SKM-1 treated with dmso at 0.1 percent for 144 hours (cell line): ENCODE measurements at regions not wholly inside any gene's neighbourhood (a gene's known extent, or its start where the extent isn't known, plus 50 kb on each side); places are given as distances from the start of the nearest gene placed in this dataset.

Experiments
- DNase-seq: peaks from one replicate; lab custom pipeline; 2025; ENCODE audit not compliant: unreplicated experiment; lab: John Stamatoyannopoulos, UW

- no peak for DNase-seq
Measured at GRCh38 chr6:71510856-71511255, 222.2 kb downstream of the OGFRL1 start.

GRCh38 chr6:71512256-71512655, 223.6 kb downstream of the OGFRL1 start:
- DNase-seq: no peak

- no peak for DNase-seq
Measured at GRCh38 chr6:71513036-71513435, 224.4 kb downstream of the OGFRL1 start.

GRCh38 chr6:71523548-71523947, 234.9 kb downstream of the OGFRL1 start:
- DNase-seq: no peak

- no peak for DNase-seq
Measured at GRCh38 chr6:71524201-71524600, 235.6 kb downstream of the OGFRL1 start.

- DNase-seq: peak; percentile 43
Measured at GRCh38 chr6:71527886-71528285, 239.3 kb downstream of the OGFRL1 start.

- DNase-seq: no peak
Measured at GRCh38 chr6:71529026-71529425, 240.4 kb downstream of the OGFRL1 start.

GRCh38 chr6:71529769-71530168, 241.2 kb downstream of the OGFRL1 start:
- no peak for DNase-seq

GRCh38 chr6:71531006-71531405, 242.4 kb downstream of the OGFRL1 start:
- DNase-seq: no peak

GRCh38 chr6:71531841-71532240, 243.2 kb downstream of the OGFRL1 start:
- no peak for DNase-seq

GRCh38 chr6:71533939-71534379, 245.3 kb downstream of the OGFRL1 start:
- no peak for DNase-seq

- DNase-seq: no peak
Measured at GRCh38 chr6:71534921-71535320, 246.3 kb downstream of the OGFRL1 start.

- no peak for DNase-seq
Measured at GRCh38 chr6:71537717-71538116, 249.1 kb downstream of the OGFRL1 start.

GRCh38 chr6:71544028-71544427, 255.4 kb downstream of the OGFRL1 start:
- no peak for DNase-seq

GRCh38 chr6:71544906-71545305, 256.3 kb downstream of the OGFRL1 start:
- DNase-seq: no peak

GRCh38 chr6:71545905-71546304, 257.3 kb downstream of the OGFRL1 start:
- DNase-seq: no peak

- DNase-seq: no peak
Measured at GRCh38 chr6:71551798-71552197, 263.2 kb downstream of the OGFRL1 start.

GRCh38 chr6:71556141-71556540, 267.5 kb downstream of the OGFRL1 start:
- no peak for DNase-seq

GRCh38 chr6:71558974-71559373, 270.4 kb downstream of the OGFRL1 start:
- no peak for DNase-seq

- DNase-seq: no peak
Measured at GRCh38 chr6:71567562-71567961, 279.0 kb downstream of the OGFRL1 start.

- DNase-seq: no peak
Measured at GRCh38 chr6:71577766-71578165, 289.2 kb downstream of the OGFRL1 start.

GRCh38 chr6:71579902-71580301, 291.3 kb downstream of the OGFRL1 start:
- DNase-seq: no peak

- DNase-seq: no peak
Measured at GRCh38 chr6:71582820-71583219, 294.2 kb downstream of the OGFRL1 start.
